GM18505 (cell line): ENCODE measurements at regions not wholly inside any gene's neighbourhood (a gene's known extent, or its start where the extent isn't known, plus 50 kb on each side); places are given as distances from the start of the nearest gene placed in this dataset.
"Not testable (repeated sequence)": the region's sequence is repeated elsewhere in the genome, so short reads cannot be mapped to it uniquely, and the experiment has no call there.

Experiments used
- ATAC-seq: cut with Tn5 transposase; IDR thresholded peaks from one replicate; pipeline ENCODE4 v1.9.1; 2021; ENCODE audit not compliant: unreplicated experiment
- POLR2A ChIP-seq: IDR thresholded peaks from 4 replicates; pipeline ENCODE4 v1.6.1; 2011; ENCODE audit warnings: borderline replicate concordance; ENCODE audit not compliant: insufficient read depth, insufficient read length; ENCODE audit errors: extremely low read depth

GRCh38 chr4:149072384-149072783 is 630.2 kb upstream of the NR3C2 start:
- no peak for ATAC-seq
- TF ChIP-seq POLR2A: no peak

GRCh38 chr4:149065753-149066152 is 623.5 kb upstream of the NR3C2 start:
- TF ChIP-seq POLR2A: no peak
- no peak for ATAC-seq

- no peak for ATAC-seq
- no peak for TF ChIP-seq POLR2A
Measured at GRCh38 chr4:149062997-149063396, 620.8 kb upstream of the NR3C2 start.

- ATAC-seq: no peak
Measured at GRCh38 chr4:149057594-149057993, 615.4 kb upstream of the NR3C2 start.

DNA sequence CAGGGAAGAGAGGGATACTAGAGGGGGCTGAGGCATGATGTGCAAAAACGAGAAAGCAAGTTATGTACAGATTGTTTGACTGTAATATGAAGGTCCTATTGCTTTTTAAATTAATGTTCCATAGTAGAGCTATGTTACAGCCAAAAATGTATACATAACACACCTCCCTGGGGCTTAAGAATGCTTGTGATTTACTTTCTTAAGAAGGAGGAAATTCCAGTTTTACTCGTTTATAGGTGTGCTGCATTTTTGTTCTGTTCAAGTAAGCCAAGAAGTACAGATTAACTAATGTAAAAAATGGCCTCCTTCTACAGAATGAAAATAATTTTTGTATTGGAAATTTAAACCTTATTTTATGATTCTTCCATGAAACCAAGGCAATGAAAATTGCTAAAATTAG is 614.4 kb upstream of the NR3C2 start:
- no peak for TF ChIP-seq POLR2A
- no peak for ATAC-seq

More at GRCh38 chr4:149057594-149057993, 615.4 kb upstream of the NR3C2 start:
- no peak for TF ChIP-seq POLR2A

DNA sequence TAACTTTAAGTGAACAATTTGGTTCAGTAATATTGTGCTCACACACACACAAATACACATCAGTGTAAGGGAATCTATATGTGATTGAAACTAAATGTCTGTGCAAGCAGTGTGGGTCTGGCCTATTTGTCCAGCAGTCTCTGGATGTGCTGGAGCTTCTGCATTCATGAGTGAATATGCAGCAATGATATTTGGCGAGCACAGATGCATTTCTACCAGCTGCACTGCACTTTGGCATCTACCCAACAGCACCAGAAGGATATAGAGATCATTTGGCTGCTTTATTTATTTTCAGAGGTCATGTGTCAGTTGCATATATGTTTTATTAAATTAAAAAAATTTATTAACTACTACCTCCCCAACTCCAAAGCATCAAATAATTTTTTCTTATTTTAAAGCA is 613.4 kb upstream of the NR3C2 start:
- no peak for ATAC-seq
- no peak for TF ChIP-seq POLR2A

- ATAC-seq: no peak
- TF ChIP-seq POLR2A: no peak
Measured at GRCh38 chr4:149050840-149051239, 608.6 kb upstream of the NR3C2 start.

DNA sequence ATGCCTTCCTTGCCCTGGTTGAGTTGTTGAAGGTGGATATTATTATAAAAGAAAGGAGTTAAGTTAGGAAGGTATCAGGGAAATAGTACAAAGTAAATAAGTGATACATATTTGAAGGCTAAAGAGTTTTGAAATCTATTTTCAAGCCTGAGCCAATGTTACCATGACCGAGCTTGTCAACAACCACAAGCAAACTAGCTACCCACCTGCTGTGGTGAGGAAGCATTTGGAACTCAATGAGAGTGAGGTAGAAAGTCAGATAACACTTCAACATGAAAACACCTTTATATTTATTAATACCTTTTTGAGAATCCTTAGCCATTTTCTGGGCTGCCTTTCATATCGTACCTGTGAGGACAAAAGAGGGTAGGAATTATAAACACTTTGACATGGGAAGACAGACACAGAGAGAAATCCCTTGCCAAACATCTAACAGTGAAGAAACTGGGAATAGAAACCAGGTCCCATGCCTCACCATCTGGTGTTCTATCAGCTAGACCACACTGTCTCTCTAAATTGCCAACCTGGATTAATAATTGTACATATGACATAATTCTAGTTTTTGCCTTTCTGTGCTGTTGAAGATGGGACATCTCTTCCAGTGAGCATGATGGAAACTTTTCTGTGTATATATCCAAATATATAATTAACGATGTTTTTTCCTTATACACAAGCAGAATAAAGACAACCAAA is 606.4 kb upstream of the NR3C2 start:
- ATAC-seq: no peak
- no peak for TF ChIP-seq POLR2A

- no peak for ATAC-seq
Measured at GRCh38 chr4:149047368-149047767, 605.2 kb upstream of the NR3C2 start.

DNA sequence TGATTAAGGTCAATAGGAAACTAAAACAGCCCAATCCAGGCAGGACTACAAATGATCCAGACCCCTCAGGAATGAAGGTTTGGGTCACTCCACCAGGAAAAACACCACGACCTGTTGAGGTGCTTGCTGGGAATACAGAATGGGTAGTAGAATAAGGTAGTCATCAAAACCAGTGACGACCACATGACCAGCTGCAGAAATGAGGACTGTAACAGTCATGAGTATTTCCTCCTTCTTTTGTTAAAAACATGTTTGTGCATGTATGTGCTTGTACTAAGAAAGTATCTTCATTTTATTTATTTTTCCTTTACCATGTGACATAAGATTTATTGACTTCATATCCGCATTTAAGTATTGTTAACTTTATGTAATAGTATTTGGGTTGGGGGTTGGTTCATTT is 603.5 kb upstream of the NR3C2 start:
- no peak for ATAC-seq
- no peak for TF ChIP-seq POLR2A

More at GRCh38 chr4:149047368-149047767, 605.2 kb upstream of the NR3C2 start:
- TF ChIP-seq POLR2A: no peak

DNA sequence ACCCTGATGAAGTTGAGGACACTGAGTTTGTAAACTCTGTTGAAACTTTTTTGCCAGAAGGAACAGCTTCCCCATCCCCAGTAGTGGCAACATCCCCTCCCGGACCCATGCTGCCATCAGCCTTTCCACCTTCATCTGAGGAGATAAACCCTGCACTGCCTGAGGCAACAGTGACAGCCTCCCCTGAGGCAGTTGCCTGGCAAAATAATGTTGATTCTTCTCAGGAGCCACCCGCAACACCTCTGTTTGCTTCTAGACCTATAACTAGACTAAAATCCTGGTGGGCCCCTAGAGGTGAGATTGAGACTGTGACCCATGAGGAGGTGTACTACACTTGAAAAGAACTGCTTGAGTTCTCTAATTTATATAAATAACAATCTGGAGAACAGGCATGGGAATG is 597.6 kb upstream of the NR3C2 start:
- not testable (repeated sequence) for ATAC-seq

DNA sequence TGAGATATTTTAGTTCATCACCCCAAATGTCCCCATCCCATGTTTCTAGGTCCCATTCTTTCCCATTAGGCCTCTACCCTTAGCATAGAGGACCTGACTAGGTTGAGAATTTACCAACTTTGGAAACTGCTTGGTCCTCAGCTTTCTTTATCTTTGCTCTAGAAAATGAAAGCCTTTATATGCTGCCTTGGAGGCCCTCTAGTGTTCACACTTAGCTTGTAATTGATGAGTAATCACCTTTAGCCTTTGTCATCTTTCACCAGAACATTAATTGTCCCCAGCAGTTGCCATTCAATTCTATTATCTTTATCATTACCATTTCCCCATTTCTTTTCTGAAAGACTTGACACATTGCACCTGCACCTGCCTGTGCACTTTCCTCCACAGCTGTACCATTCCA is 589.2 kb upstream of the NR3C2 start:
- ATAC-seq: peak; percentile 51
- TF ChIP-seq POLR2A: no peak

DNA sequence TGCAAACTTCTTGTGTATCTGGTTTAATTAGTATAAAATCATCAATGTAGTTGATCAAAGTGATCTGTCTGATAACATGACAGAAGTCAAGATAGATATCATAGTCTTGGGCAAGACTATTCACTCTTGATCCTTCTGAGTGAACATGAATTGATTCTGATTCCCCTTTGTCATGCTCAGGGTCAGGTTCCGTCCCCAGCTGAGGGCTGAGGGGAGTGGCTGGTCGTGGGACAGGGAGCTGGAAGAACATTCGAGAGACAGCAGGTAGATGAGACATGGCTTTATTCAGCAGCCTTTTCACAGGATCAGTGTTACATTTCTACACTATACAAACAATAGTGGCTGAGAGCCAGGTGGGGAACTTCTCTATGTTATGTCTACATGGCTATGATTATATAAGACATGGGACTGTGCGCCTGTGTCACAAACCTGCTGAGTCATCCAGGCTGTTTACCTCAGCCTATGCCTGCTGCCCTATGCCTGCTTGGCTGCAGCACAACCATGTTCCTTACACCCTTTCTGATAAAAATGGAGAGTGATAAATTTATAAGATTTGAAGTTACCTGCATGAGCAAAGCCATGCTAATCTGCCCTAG is 586.9 kb upstream of the NR3C2 start:
- no peak for TF ChIP-seq POLR2A
- no peak for ATAC-seq

GRCh38 chr4:149026696-149027095 is 584.5 kb upstream of the NR3C2 start:
- no peak for ATAC-seq
- TF ChIP-seq POLR2A: no peak
